Neural progenitor cell (in vitro differentiated cells): ENCODE measurements at regions not wholly inside any gene's neighbourhood (a gene's known extent, or its start where the extent isn't known, plus 50 kb on each side); places are given as distances from the start of the nearest gene placed in this dataset.

ENCODE experiments used
- DNase-seq: peaks from one replicate; pipeline ENCODE4 v3.0.0-alpha.2; 2016; ENCODE audit warnings: low spot score
- H2AFZ ChIP-seq: fragments of 200-600 bp; sonication (generic); replicated peaks from 2 replicates; pipeline ENCODE4 v1.6.1; 2016; ENCODE audit warnings: antibody characterized with exemption
- H3F3A ChIP-seq: fragments of 200-600 bp; sonication (generic); 2 replicates; pipeline ENCODE4 v1.6.1; 2016; ENCODE audit warnings: antibody characterized with exemption, low read depth
- H3K27ac ChIP-seq: fragments of 200-600 bp; sonication (generic); 2 replicates; pipeline ENCODE4 v1.5.1; 2016; ENCODE audit warnings: mild to moderate bottlenecking
- H3K27me3 ChIP-seq: fragments of 200-600 bp; sonication (generic); 2 replicates; pipeline ENCODE4 v1.6.1; 2016; ENCODE audit warnings: mild to moderate bottlenecking, moderate library complexity
- H3K36me3 ChIP-seq: fragments of 200-600 bp; sonication (generic); 2 replicates; pipeline ENCODE4 v1.5.1; 2016
- H3K4me1 ChIP-seq: fragments of 200-600 bp; sonication (generic); 2 replicates; pipeline ENCODE4 v1.6.1; 2016; ENCODE audit warnings: mixed run types
- H3K4me2 ChIP-seq: fragments of 200-600 bp; sonication (generic); 2 replicates; pipeline ENCODE4 v1.6.1; 2016
- H3K4me3 ChIP-seq: fragments of 200-600 bp; sonication (generic); 2 replicates; pipeline ENCODE4 v1.5.1; 2016
- H3K79me2 ChIP-seq: fragments of 200-600 bp; sonication (generic); 2 replicates; pipeline ENCODE4 v1.6.1; 2016; ENCODE audit warnings: low read depth
- H3K9ac ChIP-seq: fragments of 200-600 bp; sonication (generic); 2 replicates; pipeline ENCODE4 v1.6.1; 2016
- H3K9me3 ChIP-seq: fragments of 200-600 bp; sonication (generic); 2 replicates; pipeline ENCODE4 v1.5.1; 2016; ENCODE audit warnings: low read depth
- H4K20me1 ChIP-seq: fragments of 200-600 bp; sonication (generic); 2 replicates; pipeline ENCODE4 v1.6.1; 2016; ENCODE audit warnings: low read depth
- H3K27ac Mint-ChIP-seq: 3 replicates; pipeline ENCODE4 v1.8.0; 2021; ENCODE audit warnings: mixed read lengths
- H3K27me3 Mint-ChIP-seq: 2 replicates; pipeline ENCODE4 v1.8.0; 2022; ENCODE audit warnings: low read depth, mild to moderate bottlenecking, inconsistent platforms, moderate library complexity, mixed read lengths; ENCODE audit not compliant: insufficient read depth
- H3K36me3 Mint-ChIP-seq: 3 replicates; pipeline ENCODE4 v1.8.0; 2021; ENCODE audit warnings: mixed read lengths
- H3K4me1 Mint-ChIP-seq: 3 replicates; pipeline ENCODE4 v1.8.0; 2021; ENCODE audit warnings: mixed read lengths
- H3K4me3 Mint-ChIP-seq: 3 replicates; pipeline ENCODE4 v1.8.0; 2021; ENCODE audit warnings: mild to moderate bottlenecking, moderate library complexity, mixed read lengths
- H3K9me3 Mint-ChIP-seq: 3 replicates; pipeline ENCODE4 v1.8.0; 2020; ENCODE audit warnings: mixed read lengths
- CTCF ChIP-seq: fragments of 200-600 bp; sonication (generic); IDR thresholded peaks from 2 replicates; pipeline ENCODE4 v1.5.1; 2017; ENCODE audit warnings: antibody characterized with exemption, mild to moderate bottlenecking
- EZH2 ChIP-seq: fragments of 200-600 bp; sonication (generic); IDR thresholded peaks from 2 replicates; pipeline ENCODE4 v1.6.1; 2017; ENCODE audit warnings: antibody characterized with exemption, mild to moderate bottlenecking, moderate library complexity
- EZH2phosphoT487 ChIP-seq: fragments of 200-600 bp; sonication (generic); IDR thresholded peaks from 2 replicates; pipeline ENCODE4 v1.6.1; 2017; ENCODE audit warnings: antibody characterized with exemption

- no peak for DNase-seq
- Mint-ChIP-seq H3K36me3 (no peaks in the 10 kb centered on the region), H3K4me3 (no peak overlapping the region), H3K27me3 (no peaks in the 10 kb centered on the region), H3K27ac (no peak overlapping the region), H3K4me1 (peaks cover 15% of the 10 kb centered on the region), H3K9me3 (no peaks in the 10 kb centered on the region)
- H3F3A ChIP-seq = no peaks in the 10 kb centered on the region
- H3K4me3 ChIP-seq = no peak overlapping the region
- H4K20me1 ChIP-seq = no peaks in the 10 kb centered on the region
- H3K9me3 ChIP-seq = no peaks in the 10 kb centered on the region
- H2AFZ ChIP-seq = no peak overlapping the region
- H3K27me3 ChIP-seq = no peaks in the 10 kb centered on the region
- no peaks in the 10 kb centered on the region for H3K36me3 ChIP-seq
- H3K27ac ChIP-seq = no peak overlapping the region
- H3K4me1 ChIP-seq = peaks cover 11% of the 10 kb centered on the region
- no peak overlapping the region for H3K9ac ChIP-seq
- no peak overlapping the region for H3K4me2 ChIP-seq
- H3K79me2 ChIP-seq = no peaks in the 10 kb centered on the region
- TF ChIP-seq CTCF (no peak), EZH2 (no peak), EZH2phosphoT487 (no peak)
Measured at GRCh38 chr10:83515001-83515400, 624.3 kb upstream of the GHITM start.

- no peaks in the 10 kb centered on the region for H3F3A ChIP-seq
- H3K79me2 ChIP-seq = no peaks in the 10 kb centered on the region
- no peak overlapping the region for H3K9ac ChIP-seq
- no peaks in the 10 kb centered on the region for H3K9me3 ChIP-seq
- H3K4me2 ChIP-seq = no peak overlapping the region
- Mint-ChIP-seq H3K4me1 (peaks cover 21% of the 10 kb centered on the region), H3K9me3 (no peaks in the 10 kb centered on the region), H3K27me3 (peaks cover 3% of the 10 kb centered on the region), H3K27ac (no peak overlapping the region), H3K36me3 (no peaks in the 10 kb centered on the region), H3K4me3 (no peak overlapping the region)
- no peak for TF ChIP-seq CTCF
- TF ChIP-seq EZH2 = no peak
- TF ChIP-seq EZH2phosphoT487 = no peak
- no peaks in the 10 kb centered on the region for H3K36me3 ChIP-seq
- H3K27ac ChIP-seq = no peak overlapping the region
- DNase-seq = no peak
- peaks cover 11% of the 10 kb centered on the region for H3K4me1 ChIP-seq
- H4K20me1 ChIP-seq = no peaks in the 10 kb centered on the region
- H3K27me3 ChIP-seq = no peaks in the 10 kb centered on the region
- no peak overlapping the region for H3K4me3 ChIP-seq
- no peak overlapping the region for H2AFZ ChIP-seq
Measured at GRCh38 chr10:83516788-83517187, 622.5 kb upstream of the GHITM start.

GRCh38 chr10:83517456-83517855 lies 621.9 kb upstream of the GHITM start:
- H3F3A ChIP-seq = no peaks in the 10 kb centered on the region
- H3K79me2 ChIP-seq = no peaks in the 10 kb centered on the region
- H3K27ac ChIP-seq = no peak overlapping the region
- Mint-ChIP-seq H3K4me1 (peaks cover 21% of the 10 kb centered on the region), H3K9me3 (no peaks in the 10 kb centered on the region), H3K27ac (no peak overlapping the region), H3K27me3 (peaks cover 3% of the 10 kb centered on the region), H3K36me3 (no peaks in the 10 kb centered on the region), H3K4me3 (no peak overlapping the region)
- peaks cover 11% of the 10 kb centered on the region for H3K4me1 ChIP-seq
- no peaks in the 10 kb centered on the region for H3K27me3 ChIP-seq
- H4K20me1 ChIP-seq = no peaks in the 10 kb centered on the region
- no peaks in the 10 kb centered on the region for H3K9me3 ChIP-seq
- H3K36me3 ChIP-seq = no peaks in the 10 kb centered on the region
- no peak overlapping the region for H2AFZ ChIP-seq
- TF ChIP-seq EZH2phosphoT487 = no peak
- TF ChIP-seq EZH2 = no peak
- no peak for TF ChIP-seq CTCF
- no peak overlapping the region for H3K9ac ChIP-seq
- H3K4me2 ChIP-seq = no peak overlapping the region
- DNase-seq = peak; percentile 40
- no peak overlapping the region for H3K4me3 ChIP-seq
